ENCODE measurements at regions not wholly inside any gene's neighbourhood (a gene's known extent, or its start where the extent isn't known, plus 50 kb on each side); places are given as distances from the start of the nearest gene placed in this dataset.

DNA sequence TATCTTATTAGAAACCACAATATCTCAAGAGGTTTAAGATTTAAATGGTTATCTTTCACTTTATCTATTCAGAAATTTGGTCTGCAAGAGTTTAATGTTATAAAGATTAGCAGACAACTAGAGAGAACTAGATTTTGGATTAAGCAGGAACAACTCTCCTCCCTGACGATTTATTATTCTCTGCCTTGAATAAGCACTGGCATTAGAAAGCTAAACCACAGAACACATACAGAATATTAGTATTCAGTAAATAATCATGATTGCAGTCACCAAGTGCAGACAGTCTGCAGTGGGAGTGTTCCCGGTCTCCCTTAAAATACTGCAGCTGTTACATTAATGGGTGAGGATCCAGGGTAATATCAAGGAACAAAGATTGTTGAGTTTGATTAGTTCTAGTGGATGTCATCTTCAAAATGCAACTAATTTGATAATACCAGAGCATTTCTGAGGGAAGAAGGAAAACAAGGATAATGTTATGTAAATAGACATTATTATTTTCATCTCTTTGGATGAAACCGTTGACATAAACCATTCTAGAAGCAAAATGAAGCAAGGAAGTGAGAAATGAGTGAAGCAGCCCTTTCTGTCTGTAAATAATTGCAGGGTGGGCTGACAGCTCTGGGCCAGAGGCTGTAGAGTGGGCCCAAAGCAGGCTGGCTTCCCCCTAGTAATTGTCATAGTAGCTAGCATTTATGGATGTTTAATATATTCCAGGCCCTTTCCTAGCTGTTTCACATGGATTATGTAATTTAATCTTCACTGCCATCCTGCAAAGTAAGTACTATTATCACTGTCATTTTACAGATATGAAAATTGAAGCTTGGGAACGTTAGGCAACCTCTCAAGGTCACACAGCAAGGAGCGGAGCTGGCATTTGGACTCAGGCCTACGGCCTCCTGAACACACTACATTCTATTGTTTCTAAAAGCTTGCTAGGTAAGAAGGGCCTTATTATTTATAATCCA, 79.4 kb downstream of the DYRK2 start:
- Mint-ChIP-seq H3K4me1 (ENCODE audit: low read depth) (peaks cover 8% of the 10 kb centered on the region), H3K36me3 (ENCODE audit: low read depth) (no peaks in the 10 kb centered on the region), H3K4me3 (ENCODE audit: unreplicated experiment) (no peak overlapping the region), H3K9me3 (ENCODE audit: low read depth) (peaks cover 8% of the 10 kb centered on the region), H3K27me3 (ENCODE audit: low read depth) (no peaks in the 10 kb centered on the region), H3K27ac (ENCODE audit: unreplicated experiment) (no peak overlapping the region)
- TF ChIP-seq, protein P1, sequence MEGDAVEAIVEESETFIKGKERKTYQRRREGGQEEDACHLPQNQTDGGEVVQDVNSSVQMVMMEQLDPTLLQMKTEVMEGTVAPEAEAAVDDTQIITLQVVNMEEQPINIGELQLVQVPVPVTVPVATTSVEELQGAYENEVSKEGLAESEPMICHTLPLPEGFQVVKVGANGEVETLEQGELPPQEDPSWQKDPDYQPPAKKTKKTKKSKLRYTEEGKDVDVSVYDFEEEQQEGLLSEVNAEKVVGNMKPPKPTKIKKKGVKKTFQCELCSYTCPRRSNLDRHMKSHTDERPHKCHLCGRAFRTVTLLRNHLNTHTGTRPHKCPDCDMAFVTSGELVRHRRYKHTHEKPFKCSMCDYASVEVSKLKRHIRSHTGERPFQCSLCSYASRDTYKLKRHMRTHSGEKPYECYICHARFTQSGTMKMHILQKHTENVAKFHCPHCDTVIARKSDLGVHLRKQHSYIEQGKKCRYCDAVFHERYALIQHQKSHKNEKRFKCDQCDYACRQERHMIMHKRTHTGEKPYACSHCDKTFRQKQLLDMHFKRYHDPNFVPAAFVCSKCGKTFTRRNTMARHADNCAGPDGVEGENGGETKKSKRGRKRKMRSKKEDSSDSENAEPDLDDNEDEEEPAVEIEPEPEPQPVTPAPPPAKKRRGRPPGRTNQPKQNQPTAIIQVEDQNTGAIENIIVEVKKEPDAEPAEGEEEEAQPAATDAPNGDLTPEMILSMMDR (IDR thresholded peaks at IDR 0.05) = no peak
- DNase-seq (ENCODE audit: low spot score) = no peak

DNA sequence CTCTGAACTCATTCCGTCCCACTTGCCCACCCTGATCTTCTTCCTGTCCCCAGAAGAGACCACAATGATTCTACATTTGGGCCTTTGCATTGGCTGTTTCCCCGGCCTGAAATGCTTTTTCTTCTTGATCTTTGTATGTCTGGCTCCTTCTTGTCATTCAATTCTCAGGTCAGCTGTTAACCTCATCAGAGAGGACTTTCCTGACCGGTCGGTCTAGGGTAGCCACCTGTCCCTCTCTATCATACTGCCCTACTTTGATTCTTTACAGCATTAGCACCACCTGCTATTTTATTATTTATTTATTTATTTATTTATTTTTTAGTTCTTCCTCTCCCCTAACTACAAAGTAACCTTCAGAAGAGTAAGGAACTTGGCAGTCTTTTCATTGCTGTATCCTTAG, 84.3 kb downstream of the DYRK2 start:
- Mint-ChIP-seq H3K4me3 (ENCODE audit: unreplicated experiment) (no peak overlapping the region), H3K36me3 (ENCODE audit: low read depth) (no peaks in the 10 kb centered on the region), H3K27ac (ENCODE audit: unreplicated experiment) (no peak overlapping the region), H3K27me3 (ENCODE audit: low read depth) (no peaks in the 10 kb centered on the region), H3K4me1 (ENCODE audit: low read depth) (peaks cover 12% of the 10 kb centered on the region), H3K9me3 (ENCODE audit: low read depth) (peaks cover 8% of the 10 kb centered on the region)
- no peak for DNase-seq (ENCODE audit: low spot score)
- TF ChIP-seq, protein P1 (IDR thresholded peaks at IDR 0.05) = no peak

DNA sequence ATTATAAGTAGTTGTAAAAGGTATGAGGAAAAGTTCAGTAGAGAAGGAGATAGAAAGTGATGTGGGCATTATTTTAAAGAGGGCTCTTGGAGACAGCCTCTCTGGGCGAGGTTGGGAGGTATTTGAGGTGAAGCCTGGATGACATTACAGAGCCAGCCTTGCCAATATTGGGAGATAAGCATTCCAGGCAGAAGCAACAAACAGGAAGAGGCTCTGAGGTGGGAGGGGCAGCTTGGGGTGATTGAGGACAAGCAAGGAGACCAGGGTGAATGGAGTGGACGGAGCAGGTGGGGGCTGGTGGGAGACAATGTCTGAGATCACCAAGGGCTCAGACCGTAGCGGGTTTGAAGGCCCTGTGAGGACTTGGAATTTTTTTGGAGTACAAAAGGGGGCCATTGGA, 87.3 kb downstream of the DYRK2 start:
- Mint-ChIP-seq H3K9me3 (ENCODE audit: low read depth) (peaks cover 8% of the 10 kb centered on the region), H3K27me3 (ENCODE audit: low read depth) (no peaks in the 10 kb centered on the region), H3K4me1 (ENCODE audit: low read depth) (peaks cover 14% of the 10 kb centered on the region), H3K36me3 (ENCODE audit: low read depth) (no peaks in the 10 kb centered on the region), H3K4me3 (ENCODE audit: unreplicated experiment) (no peak overlapping the region), H3K27ac (ENCODE audit: unreplicated experiment) (no peak overlapping the region)
- TF ChIP-seq, protein P1 (IDR thresholded peaks at IDR 0.05) = no peak
- DNase-seq (ENCODE audit: low spot score) = no peak

DNA sequence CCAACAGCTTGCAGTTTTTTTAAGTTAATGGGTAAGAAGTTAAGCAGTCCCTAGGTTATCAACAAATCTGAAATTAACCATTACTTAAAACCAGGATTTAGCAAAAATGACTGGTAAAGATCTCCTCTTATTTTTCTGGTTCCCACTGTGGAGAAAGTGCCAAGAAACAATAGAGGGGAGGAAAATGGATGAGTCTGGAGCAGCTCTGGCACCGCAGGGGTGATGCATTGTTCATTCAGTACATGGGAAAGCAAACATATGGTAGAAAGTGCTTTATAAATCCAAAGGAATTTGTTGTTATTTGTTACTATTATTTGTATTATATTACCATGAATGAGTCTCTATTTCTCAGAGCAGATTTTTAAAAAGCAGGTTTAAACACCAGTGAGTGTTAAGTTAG, 92.2 kb downstream of the DYRK2 start:
- Mint-ChIP-seq H3K27ac (ENCODE audit: unreplicated experiment) (no peak overlapping the region), H3K4me1 (ENCODE audit: low read depth) (peaks cover 15% of the 10 kb centered on the region), H3K9me3 (ENCODE audit: low read depth) (no peaks in the 10 kb centered on the region), H3K4me3 (ENCODE audit: unreplicated experiment) (no peak overlapping the region), H3K27me3 (ENCODE audit: low read depth) (no peaks in the 10 kb centered on the region), H3K36me3 (ENCODE audit: low read depth) (no peaks in the 10 kb centered on the region)
- TF ChIP-seq, protein P1 (IDR thresholded peaks at IDR 0.05) = no peak
- DNase-seq (ENCODE audit: low spot score) = no peak

DNA sequence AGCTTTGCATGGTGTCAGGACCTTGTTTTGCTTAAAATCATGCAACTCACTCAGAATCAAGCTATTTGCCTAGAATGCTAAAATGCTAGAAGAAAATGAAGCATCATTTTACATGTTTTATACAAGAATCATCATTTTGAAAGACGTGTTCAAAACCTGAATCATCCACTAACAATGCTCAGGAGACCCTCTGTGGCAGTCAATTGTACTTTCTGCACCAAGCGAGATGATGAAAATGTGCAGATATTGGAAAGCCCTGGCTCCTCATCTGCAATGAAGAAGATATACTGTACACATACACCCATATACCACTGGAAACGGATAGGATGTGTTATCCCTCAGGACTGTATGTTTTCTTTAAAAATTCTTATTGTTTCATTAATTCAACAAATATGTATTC, 92.7 kb downstream of the DYRK2 start:
- H3K4me1 Mint-ChIP-seq (ENCODE audit: low read depth) = peaks cover 15% of the 10 kb centered on the region
- no peak overlapping the region for H3K4me3 Mint-ChIP-seq (ENCODE audit: unreplicated experiment)
- H3K9me3 Mint-ChIP-seq (ENCODE audit: low read depth) = no peaks in the 10 kb centered on the region
- TF ChIP-seq, protein P1 (IDR thresholded peaks at IDR 0.05) = no peak
- H3K36me3 Mint-ChIP-seq (ENCODE audit: low read depth) = no peaks in the 10 kb centered on the region
- DNase-seq (ENCODE audit: low spot score) = no peak
- no peaks in the 10 kb centered on the region for H3K27me3 Mint-ChIP-seq (ENCODE audit: low read depth)
- H3K27ac Mint-ChIP-seq (ENCODE audit: unreplicated experiment) = no peak overlapping the region
